ENCODE measurements at regions not wholly inside any gene's neighbourhood (a gene's known extent, or its start where the extent isn't known, plus 50 kb on each side); places are given as distances from the start of the nearest gene placed in this dataset.

DNA sequence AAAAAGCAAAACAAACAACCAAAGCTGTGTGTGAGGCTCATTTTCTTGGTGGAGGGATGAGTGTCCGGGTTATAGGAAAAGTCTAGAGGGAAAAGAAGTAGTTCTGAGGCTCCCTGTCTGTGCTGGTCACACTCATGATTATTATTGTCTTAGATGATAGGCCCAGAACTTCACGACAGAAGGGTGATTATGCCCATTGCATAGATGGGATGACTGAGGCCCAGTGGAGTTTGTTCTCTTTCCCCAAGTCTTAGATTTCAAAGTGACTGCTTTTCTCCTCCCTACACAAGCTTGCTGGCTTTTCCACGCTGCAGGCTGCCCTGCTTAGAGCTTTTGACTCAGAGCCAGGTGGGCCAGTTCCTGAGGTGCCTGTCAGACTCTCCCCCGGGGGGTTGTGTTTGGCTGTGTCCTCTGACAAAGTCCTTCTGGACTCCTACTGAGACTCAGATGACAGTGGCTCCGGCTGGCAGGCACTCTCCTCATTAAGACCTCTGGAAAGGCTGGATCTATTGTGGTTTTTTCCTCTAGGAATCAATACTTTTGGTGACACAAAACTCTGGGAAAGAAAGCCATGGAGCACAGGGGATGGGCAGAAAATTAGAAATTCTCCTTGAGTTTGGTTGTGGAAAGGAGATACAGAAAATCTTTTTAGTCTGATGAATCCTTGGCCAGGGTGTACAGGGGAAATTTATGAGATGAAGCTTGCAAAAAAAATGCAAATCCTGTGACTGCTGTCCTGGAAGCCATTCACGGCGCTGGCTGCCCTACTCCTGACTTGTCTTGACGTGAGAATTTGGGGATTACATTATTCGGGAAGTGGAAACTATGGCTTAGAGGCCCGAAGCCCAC lies 120.9 kb downstream of the NSG2 start:
- ATAC-seq: no peak
- TF ChIP-seq, protein P1, sequence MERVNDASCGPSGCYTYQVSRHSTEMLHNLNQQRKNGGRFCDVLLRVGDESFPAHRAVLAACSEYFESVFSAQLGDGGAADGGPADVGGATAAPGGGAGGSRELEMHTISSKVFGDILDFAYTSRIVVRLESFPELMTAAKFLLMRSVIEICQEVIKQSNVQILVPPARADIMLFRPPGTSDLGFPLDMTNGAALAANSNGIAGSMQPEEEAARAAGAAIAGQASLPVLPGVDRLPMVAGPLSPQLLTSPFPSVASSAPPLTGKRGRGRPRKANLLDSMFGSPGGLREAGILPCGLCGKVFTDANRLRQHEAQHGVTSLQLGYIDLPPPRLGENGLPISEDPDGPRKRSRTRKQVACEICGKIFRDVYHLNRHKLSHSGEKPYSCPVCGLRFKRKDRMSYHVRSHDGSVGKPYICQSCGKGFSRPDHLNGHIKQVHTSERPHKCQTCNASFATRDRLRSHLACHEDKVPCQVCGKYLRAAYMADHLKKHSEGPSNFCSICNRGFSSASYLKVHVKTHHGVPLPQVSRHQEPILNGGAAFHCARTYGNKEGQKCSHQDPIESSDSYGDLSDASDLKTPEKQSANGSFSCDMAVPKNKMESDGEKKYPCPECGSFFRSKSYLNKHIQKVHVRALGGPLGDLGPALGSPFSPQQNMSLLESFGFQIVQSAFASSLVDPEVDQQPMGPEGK (CRISPR knock-in tag; IDR thresholded peaks at IDR 0.05; ENCODE audit: borderline replicate concordance): no peak

DNA sequence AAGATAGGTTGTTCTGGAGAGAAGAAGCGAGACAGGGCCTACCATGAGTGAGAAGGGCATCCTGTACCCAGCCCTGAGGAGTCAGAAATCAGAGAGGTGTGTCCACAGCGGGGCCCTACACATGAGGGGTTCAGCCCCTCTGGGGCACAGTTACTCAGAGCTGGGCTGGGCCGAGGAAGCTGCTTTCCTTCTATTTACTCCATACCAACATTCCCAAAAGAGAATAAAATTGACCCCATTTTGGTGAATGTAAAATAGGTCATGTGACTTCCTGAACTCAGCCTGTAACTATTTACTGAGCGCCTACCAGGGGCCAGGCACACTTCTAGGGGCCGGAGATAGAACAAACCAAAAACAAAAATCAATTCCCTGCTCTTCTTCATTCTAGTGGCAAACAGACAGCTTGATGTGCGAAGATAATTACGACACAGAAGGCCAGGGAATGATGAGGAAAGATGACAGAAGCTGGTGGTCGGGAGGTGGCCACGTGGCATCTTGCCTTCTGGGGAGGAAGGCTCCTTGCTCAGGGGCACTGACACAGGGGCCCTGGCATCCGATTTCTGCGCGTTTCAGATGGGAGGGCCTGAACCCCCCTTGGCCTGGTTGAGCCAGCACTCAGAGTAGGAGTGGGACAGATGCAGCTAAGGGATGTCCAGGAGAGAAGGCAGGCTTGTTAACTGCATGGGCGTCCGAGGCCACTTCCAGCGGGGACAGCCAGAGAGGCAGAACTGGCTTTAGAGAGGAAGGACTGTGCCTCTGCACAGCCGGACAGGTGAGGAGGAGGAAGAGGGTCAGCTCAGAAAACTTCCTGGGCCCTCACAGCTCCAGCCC lies 121.8 kb downstream of the NSG2 start:
- no peak for ATAC-seq
- no peak for TF ChIP-seq PPARA (CRISPR knock-in tag; IDR thresholded peaks at IDR 0.05; ENCODE audit: borderline replicate concordance)
- TF ChIP-seq BACH2 (CRISPR knock-in tag; IDR thresholded peaks at IDR 0.05; ENCODE audit: borderline replicate concordance): no peak
- TF ChIP-seq OSR1 (CRISPR knock-in tag; IDR thresholded peaks at IDR 0.05): no peak
- TF ChIP-seq, protein P1 (CRISPR knock-in tag; IDR thresholded peaks at IDR 0.05; ENCODE audit: borderline replicate concordance): no peak
- TF ChIP-seq ESRRG (CRISPR knock-in tag; IDR thresholded peaks at IDR 0.05): no peak
- no peak for TF ChIP-seq SNAI2 (CRISPR knock-in tag; IDR thresholded peaks at IDR 0.05)
- TF ChIP-seq ZNF565 (CRISPR knock-in tag; conservative IDR thresholded peaks at IDR 0.05; ENCODE audit: low read depth): no peak
- no peak for TF ChIP-seq ZFP3 (CRISPR knock-in tag; IDR thresholded peaks at IDR 0.05)
- TF ChIP-seq ZNF8 (CRISPR knock-in tag; IDR thresholded peaks at IDR 0.05): no peak
- TF ChIP-seq ZNF70 (CRISPR knock-in tag; IDR thresholded peaks at IDR 0.05): no peak
- TF ChIP-seq TCF4 (CRISPR knock-in tag; IDR thresholded peaks at IDR 0.05; ENCODE audit: borderline replicate concordance): no peak
- no peak for TF ChIP-seq RARB (CRISPR knock-in tag; IDR thresholded peaks at IDR 0.05)
- no peak for TF ChIP-seq ZFP30 (CRISPR knock-in tag; IDR thresholded peaks at IDR 0.05)
- TF ChIP-seq, protein P2, sequence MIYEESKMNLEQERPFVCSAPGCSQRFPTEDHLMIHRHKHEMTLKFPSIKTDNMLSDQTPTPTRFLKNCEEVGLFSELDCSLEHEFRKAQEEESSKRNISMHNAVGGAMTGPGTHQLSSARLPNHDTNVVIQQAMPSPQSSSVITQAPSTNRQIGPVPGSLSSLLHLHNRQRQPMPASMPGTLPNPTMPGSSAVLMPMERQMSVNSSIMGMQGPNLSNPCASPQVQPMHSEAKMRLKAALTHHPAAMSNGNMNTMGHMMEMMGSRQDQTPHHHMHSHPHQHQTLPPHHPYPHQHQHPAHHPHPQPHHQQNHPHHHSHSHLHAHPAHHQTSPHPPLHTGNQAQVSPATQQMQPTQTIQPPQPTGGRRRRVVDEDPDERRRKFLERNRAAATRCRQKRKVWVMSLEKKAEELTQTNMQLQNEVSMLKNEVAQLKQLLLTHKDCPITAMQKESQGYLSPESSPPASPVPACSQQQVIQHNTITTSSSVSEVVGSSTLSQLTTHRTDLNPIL (CRISPR knock-in tag; IDR thresholded peaks at IDR 0.05; ENCODE audit: low read depth): no peak
- TF ChIP-seq TOX (CRISPR knock-in tag; IDR thresholded peaks at IDR 0.05; ENCODE audit: borderline replicate concordance): no peak
- TF ChIP-seq GLIS3 (CRISPR knock-in tag; IDR thresholded peaks at IDR 0.05): no peak

DNA sequence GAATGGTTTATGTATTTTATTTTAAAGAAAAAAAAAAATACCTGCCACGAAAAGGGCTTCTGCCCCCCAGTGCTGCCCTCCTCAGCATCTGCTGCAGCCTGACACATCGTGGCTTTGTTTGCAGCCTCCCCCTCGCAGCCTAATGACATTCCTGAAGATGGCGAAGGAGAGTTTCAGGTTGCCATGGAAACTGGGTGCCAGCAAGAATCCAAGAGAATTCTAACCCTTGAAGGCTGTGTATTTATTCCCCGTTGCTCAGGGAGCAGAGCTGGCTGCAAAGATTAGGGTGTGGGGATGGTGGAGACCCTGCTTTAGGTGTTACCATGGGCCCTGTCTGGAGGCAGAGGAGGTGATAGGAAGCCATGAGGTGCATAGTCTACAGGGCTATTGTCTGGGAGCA lies 126.6 kb downstream of the NSG2 start:
- TF ChIP-seq, protein P1 (CRISPR knock-in tag; IDR thresholded peaks at IDR 0.05; ENCODE audit: borderline replicate concordance): no peak
- no peak for TF ChIP-seq ISL1 (CRISPR knock-in tag; IDR thresholded peaks at IDR 0.05)
- no peak for TF ChIP-seq ZFP3 (CRISPR knock-in tag; IDR thresholded peaks at IDR 0.05)
- TF ChIP-seq, protein P3, sequence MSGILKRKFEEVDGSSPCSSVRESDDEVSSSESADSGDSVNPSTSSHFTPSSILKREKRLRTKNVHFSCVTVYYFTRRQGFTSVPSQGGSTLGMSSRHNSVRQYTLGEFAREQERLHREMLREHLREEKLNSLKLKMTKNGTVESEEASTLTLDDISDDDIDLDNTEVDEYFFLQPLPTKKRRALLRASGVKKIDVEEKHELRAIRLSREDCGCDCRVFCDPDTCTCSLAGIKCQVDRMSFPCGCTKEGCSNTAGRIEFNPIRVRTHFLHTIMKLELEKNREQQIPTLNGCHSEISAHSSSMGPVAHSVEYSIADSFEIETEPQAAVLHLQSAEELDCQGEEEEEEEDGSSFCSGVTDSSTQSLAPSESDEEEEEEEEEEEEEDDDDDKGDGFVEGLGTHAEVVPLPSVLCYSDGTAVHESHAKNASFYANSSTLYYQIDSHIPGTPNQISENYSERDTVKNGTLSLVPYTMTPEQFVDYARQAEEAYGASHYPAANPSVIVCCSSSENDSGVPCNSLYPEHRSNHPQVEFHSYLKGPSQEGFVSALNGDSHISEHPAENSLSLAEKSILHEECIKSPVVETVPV (CRISPR knock-in tag; IDR thresholded peaks at IDR 0.05): no peak
- TF ChIP-seq ARNTL (CRISPR knock-in tag; IDR thresholded peaks at IDR 0.05; ENCODE audit: borderline replicate concordance, low read depth): no peak
- TF ChIP-seq GLIS3 (CRISPR knock-in tag; IDR thresholded peaks at IDR 0.05): no peak
- no peak for TF ChIP-seq ZFP30 (CRISPR knock-in tag; IDR thresholded peaks at IDR 0.05)
- no peak for TF ChIP-seq BACH2 (CRISPR knock-in tag; IDR thresholded peaks at IDR 0.05; ENCODE audit: borderline replicate concordance)
- no peak for TF ChIP-seq ESRRG (CRISPR knock-in tag; IDR thresholded peaks at IDR 0.05)
- no peak for TF ChIP-seq TOX (CRISPR knock-in tag; IDR thresholded peaks at IDR 0.05; ENCODE audit: borderline replicate concordance)
- no peak for TF ChIP-seq RARB (CRISPR knock-in tag; IDR thresholded peaks at IDR 0.05)
- TF ChIP-seq, protein P4, sequence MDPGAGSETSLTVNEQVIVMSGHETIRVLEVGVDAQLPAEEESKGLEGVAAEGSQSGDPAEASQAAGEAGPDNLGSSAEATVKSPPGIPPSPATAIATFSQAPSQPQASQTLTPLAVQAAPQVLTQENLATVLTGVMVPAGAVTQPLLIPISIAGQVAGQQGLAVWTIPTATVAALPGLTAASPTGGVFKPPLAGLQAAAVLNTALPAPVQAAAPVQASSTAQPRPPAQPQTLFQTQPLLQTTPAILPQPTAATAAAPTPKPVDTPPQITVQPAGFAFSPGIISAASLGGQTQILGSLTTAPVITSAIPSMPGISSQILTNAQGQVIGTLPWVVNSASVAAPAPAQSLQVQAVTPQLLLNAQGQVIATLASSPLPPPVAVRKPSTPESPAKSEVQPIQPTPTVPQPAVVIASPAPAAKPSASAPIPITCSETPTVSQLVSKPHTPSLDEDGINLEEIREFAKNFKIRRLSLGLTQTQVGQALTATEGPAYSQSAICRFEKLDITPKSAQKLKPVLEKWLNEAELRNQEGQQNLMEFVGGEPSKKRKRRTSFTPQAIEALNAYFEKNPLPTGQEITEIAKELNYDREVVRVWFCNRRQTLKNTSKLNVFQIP (CRISPR knock-in tag; IDR thresholded peaks at IDR 0.05; ENCODE audit: borderline replicate concordance, low read depth): no peak
- TF ChIP-seq OSR1 (CRISPR knock-in tag; IDR thresholded peaks at IDR 0.05): no peak
- TF ChIP-seq PPARA (CRISPR knock-in tag; IDR thresholded peaks at IDR 0.05; ENCODE audit: borderline replicate concordance): no peak
- ATAC-seq: no peak

Measured in SK-N-SH treated with all-trans-retinoic acid at 6 μM for 48 hours (cell line).